GM10248 (cell line): ENCODE measurements at regions not wholly inside any gene's neighbourhood (a gene's known extent, or its start where the extent isn't known, plus 50 kb on each side); places are given as distances from the start of the nearest gene placed in this dataset.

ENCODE experiments used
- CTCF ChIA-PET: fragments of 300-600 bp; sonication (Branson Sonifier 250); formaldehyde crosslinking; extraction: SDS; loops from one replicate; lab custom pipeline; 2021; ENCODE audit warnings: antibody characterized with exemption; lab: Yijun Ruan, JAX
- POLR2A ChIA-PET: fragments of 350-650 bp; sonication (Branson Sonifier 250); formaldehyde crosslinking; extraction: SDS; loops from one replicate; lab custom pipeline; 2020; ENCODE audit warnings: antibody characterized with exemption; lab: Yijun Ruan, JAX
- DNase-seq: peaks from one replicate; pipeline ENCODE4 v3.0.0; 2012; ENCODE audit errors: extremely low spot score
- TF ChIP-seq, protein P1 (sequence below): IDR thresholded peaks from 2 replicates; pipeline ENCODE4 v1.5.1; 2012; ENCODE audit warnings: mild to moderate bottlenecking, low read depth; ENCODE audit errors: extremely low read depth, missing control alignments, control extremely low read depth

DNA sequence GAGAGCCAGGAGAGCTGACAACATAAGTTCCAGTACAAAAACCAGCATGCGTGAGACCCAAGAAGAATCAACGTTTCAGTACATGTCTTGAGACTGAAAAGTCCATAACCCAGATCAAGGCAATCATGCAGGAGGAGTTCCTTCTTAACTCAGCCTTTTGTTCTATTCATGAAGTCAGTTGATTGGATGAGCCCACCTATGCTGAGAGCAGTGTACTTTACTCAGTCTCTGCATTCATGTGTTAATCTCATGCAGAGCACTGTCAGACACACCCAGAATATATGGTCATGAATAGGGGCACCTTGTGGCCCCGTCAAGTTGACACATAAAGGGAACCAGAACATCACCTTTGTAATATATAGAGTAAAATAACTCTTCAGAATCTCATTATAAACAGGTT is 653.6 kb upstream of the CNTNAP5 start:
- ChIA-PET POLR2A (no interaction called here), CTCF (no interaction called here)
- no peak for DNase-seq
- TF ChIP-seq, protein P1, sequence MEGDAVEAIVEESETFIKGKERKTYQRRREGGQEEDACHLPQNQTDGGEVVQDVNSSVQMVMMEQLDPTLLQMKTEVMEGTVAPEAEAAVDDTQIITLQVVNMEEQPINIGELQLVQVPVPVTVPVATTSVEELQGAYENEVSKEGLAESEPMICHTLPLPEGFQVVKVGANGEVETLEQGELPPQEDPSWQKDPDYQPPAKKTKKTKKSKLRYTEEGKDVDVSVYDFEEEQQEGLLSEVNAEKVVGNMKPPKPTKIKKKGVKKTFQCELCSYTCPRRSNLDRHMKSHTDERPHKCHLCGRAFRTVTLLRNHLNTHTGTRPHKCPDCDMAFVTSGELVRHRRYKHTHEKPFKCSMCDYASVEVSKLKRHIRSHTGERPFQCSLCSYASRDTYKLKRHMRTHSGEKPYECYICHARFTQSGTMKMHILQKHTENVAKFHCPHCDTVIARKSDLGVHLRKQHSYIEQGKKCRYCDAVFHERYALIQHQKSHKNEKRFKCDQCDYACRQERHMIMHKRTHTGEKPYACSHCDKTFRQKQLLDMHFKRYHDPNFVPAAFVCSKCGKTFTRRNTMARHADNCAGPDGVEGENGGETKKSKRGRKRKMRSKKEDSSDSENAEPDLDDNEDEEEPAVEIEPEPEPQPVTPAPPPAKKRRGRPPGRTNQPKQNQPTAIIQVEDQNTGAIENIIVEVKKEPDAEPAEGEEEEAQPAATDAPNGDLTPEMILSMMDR: no peak

DNA sequence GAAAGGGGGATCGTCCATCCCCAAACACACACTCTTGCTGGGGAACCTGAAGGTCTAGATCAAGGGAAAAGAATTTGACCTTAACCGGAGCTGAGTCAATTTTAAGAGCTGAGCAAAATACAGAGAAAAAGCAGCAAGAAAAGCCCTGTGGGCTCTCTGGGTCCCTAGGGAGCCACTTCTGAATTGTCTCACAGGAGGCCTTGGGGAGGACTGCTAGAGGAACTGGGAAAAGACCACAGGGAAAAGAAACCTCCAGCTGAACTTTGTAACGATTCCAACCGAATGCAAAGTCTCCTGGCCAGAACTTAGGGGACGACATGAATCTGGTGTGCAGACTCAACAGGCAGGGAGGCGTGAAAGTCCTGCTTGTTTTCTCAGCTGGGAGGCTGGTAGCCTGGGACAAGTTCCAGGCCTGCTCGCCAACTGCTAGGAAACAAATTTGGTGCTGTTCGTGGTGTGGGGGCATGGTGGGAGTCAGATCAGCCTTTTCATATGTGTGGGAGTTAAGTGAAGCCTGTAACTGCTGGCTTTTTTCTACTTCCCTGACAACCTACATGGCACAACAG is 644.6 kb upstream of the CNTNAP5 start:
- ChIA-PET POLR2A (no interaction called here), CTCF (interaction anchor here (2.3 kb wide), 1 partner anchor 20 kb away, joined by 6 read pairs; no protein-coding TSS in a partner anchor)
- no peak for DNase-seq
- TF ChIP-seq, protein P1: no peak

DNA sequence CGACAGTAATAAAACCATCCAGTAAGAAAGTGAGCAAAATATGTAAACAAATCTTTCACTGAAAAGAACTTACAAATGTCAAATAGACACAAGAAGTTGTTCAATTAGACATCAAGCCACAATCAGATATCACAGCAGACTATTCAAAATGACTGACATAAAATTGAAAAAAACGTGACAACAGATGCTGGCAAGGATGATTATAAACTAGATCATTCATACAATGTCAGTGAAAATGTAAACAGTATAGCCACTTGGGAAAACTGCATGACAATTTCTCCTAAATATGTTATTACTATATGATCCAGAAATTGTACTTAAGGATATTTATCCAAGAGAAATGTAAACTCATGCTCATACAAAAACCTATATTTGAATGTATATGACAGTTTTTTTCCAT is 609.4 kb upstream of the CNTNAP5 start:
- no peak for DNase-seq
- TF ChIP-seq, protein P1: no peak
- CTCF ChIA-PET: no interaction called here
- POLR2A ChIA-PET: no interaction called here

DNA sequence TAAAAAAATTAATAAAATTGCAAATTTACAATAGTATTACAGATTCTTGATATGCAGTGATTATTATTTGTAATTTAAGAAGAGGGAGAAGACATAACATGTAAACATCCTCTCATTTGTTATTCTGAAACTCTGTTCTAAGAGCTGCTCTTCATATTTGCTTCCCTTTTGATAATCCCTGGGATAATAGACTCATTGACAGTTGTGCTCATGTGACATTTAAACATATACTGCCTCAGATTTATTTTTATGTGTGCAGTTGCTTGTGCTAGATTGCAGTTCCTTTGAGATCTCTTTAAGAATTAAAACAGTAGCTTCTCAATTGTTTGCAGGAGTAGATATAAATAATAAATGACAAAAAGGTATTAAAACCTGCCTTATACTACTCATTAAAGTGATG is 605.1 kb upstream of the CNTNAP5 start:
- DNase-seq: no peak
- ChIA-PET POLR2A (no interaction called here), CTCF (no interaction called here)
- TF ChIP-seq, protein P1: no peak

DNA sequence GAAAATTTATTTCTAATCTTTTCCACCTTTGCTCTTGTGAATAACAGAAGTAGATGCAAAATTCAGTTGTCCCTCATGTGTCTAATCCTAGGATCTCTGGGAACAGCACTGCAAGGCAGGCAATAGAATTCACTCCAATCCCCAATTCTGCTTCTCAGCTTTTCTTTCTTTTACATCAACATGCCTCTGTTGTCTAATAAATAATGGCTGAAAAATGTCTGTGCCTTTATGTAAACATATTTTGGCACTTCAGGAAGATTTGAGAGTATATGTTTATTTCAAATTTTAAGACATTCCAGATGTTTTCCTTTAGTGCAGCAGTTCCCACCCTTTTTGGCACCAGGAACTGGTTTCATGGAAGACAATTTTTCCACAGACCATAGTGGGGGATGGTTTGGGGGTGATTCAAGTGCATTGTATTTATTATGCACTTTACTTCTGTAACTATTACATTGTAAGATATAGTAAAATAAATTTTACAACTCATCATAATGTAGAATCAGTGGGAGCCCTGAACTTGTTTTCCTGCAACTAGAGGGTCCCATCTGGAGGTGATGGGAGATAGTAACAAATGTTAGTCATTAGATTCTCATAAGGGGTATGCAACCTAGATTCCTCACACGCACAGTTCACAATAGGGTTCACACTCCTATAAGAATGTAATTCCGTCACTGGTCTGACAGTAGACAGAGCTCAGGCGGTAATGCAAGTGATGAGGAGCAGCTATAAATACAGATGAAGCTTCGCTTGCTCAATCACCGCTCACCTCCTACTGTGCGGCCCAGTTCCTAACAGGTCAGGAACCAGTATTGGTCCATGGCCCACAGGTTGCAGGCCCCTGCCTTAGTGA is 590.3 kb upstream of the CNTNAP5 start:
- ChIA-PET POLR2A (no interaction called here), CTCF (no interaction called here)
- TF ChIP-seq, protein P1: no peak
- no peak for DNase-seq

DNA sequence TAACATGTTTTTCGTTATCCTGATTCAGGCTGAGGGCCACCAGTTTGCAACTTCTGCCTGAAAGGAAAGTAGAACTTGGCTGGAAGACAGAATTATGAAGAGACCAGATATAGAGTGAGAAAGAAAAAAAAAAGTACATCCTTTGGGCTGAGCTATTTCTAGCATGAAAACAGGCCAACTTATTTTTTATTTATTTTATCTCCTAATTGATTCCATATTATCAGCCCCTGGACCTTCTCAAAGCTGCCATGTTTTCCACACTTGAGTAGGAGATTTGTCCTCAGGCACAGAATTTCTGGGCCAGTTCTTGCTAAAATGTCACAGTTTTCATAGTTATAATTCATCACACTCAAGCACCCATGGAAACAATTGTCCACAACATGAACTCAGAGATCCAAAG is 586.8 kb upstream of the CNTNAP5 start:
- CTCF ChIA-PET: no interaction called here
- POLR2A ChIA-PET: no interaction called here
- no peak for DNase-seq
- TF ChIP-seq, protein P1: no peak
